ENCODE measurements at regions not wholly inside any gene's neighbourhood (a gene's known extent, or its start where the extent isn't known, plus 50 kb on each side); places are given as distances from the start of the nearest gene placed in this dataset.
"Not testable (repeated sequence)": the region's sequence is repeated elsewhere in the genome, so short reads cannot be mapped to it uniquely, and the experiment has no call there.

DNA sequence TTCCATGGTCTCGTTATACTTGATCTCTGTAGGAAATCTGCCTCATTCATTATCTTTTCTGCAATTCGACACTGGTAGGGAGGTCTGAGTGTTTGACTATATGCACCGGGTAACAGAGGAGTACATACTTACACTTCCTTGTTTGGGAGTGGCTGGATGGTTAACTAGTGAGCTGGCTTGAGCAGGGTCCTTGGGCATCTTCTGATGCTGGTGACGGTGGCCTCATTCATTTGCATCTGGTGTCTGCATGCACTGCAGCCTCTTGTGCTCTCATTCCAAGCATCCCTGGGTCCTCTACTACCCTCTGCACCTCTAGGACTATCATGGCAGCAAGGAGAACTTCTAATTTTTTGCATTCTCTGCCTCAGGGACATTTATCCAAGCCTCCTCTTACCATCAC, 100.0 kb upstream of the TCF4 start:
- DNase-seq: no peak

DNA sequence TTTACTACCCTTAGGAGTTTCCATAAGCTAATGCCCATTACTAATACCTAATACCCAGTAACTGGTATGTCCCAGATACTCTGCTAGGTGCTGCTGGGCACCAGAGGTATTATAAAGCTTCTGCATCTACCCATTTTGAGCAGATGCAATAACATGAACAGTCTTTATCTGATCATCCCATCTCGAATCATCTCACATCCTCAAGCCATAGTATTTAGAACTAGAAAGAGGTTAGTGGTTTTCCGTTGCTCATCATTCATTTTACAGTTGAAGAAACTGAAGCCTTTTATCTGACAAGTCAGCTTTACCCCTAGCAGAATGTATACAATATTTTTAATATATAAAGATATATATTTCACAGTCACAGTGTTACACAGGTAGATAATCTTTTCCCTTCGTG, 99.1 kb upstream of the TCF4 start:
- no peak for DNase-seq

DNA sequence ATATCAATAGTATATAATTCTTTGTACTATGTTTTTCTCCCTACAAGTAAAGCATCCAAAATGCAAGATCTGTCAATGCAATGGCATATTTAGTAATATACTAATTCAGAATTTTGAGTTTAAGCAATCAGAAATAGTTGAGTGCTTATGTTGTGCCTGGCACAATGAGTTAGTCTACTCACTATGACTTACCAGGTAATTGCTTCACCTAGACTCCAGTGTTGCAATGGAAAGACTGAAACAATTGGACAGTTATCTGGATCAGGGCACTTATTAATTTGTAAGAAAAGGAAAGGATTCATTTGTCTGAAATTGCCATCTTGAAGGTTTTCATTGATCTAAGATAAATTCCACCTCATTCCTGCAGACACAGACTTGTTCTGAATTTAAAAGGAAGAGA, 97.6 kb upstream of the TCF4 start:
- DNase-seq: no peak

DNA sequence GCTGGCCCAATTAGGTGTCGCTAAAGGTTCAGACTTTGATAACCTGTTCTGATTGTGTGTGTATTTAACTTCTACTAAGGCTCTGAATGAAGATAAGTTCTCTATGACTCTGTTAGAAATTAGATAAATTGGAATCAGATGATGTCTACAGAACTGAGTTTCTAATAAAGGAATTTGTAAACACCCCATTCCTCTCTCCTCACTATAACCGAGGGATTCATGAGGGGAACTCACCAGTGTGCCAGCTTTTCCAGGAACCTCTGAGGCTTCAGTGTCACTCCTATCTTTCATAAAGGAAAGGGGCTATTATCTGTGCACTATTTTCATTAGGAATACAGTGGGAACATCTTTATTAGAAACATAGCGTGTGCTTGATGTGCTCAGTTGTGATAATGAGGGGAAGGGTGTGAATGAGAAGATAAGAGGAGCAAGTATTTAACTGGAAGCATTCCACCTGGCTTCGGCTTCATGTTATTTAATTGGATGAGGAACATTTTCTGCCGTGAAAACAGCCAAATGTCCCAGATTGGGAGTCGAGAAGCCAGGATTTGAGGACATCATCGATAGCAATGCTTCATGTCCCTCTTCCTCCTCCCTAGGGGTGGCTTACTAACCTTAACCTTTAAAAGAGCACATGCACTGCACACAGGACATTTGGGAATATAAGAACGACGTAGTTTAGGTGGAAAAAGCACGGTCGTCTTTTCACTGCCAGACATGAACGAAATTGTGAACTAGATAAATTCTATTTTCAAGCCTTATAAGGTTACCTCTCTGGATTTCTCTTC, 84.8 kb upstream of the TCF4 start:
- no peak for DNase-seq

DNA sequence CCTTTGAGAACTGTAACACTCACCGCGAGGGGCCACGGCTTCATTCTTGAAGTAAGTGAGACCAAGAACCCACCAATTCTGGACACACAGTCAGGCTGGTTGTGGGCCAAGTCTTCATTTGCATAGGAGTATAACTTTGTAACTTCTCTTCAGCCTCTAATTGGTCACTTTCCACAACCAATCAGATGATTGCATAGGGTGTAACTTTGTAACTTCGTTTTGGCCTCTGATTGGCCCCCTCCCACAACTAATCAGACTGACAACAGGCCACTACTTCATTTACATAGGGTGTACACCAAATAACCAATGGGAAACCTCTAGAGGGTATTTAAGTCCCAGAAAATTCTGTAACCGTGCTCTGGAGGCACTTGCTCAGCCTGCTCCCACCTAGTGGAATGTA, 77.5 kb upstream of the TCF4 start:
- DNase-seq: no peak

DNA sequence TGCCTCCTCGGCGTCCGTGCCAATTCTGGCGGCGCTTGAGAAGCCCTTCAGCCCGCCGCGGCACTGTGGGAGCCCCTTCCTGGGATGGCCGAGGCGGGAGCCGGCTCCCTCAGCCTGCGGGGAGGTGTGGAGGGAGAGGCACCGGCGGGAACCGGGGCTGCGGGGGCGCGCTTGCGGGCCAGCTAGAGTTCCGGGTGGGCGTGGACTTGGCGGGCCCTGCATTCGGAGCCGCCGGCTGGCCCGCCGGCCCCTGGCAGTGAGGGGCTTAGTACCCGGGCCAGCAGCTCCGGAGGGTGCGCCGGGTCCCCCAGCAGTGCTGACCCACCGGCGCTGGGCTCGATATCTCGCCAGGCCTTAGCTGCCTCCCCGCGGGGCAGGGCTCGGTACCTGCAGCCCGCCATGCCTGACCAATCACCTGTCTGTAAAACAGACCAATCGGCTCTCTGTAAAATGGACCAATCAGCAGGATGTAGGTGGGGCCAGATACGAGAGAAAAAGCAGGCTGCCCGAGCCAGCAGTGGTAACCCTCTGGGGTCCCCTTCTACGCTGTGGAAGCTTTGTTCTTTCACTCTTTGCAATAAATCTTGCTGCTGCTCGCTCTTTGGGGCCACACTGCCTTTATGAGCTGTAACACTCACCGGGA, 76.9 kb upstream of the TCF4 start:
- DNase-seq: not testable (repeated sequence)

DNA sequence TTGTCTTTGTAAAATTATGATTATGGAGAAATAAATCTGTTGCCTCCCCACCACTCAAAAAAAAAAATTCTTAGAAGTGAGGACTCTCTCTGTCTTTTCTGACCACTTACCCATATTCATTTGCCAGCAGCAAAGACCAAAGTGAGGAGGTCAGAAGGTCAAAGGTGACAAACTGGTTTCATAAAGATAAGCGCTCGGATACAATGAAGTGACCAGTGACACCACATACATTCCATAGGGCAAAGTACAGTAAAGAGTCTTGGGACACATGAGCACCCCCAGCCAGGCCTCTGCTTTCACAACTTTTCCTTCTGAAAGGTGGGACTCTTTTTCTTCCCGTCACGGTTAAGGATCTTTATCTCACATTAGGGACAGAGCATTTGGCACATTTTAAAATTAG, 75.9 kb upstream of the TCF4 start:
- DNase-seq: no peak

DNA sequence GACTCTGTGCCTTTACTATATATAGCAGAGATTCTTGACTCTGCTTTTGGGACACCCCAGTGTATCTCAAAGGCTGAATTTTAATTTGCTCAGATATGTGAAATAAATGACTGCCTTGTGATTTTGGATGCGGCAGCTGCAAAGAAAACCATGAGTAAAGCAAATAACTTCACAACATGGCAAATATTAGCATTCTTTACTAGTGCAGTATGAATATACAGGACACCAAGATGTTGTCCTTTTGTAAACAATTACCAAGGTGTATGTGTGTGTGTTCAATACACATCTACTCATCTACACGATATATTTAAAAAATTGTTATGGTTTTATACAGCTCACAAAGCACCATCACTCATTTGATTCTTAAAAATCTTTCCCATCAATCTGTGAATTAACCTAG, 70.6 kb upstream of the TCF4 start:
- DNase-seq: no peak

DNA sequence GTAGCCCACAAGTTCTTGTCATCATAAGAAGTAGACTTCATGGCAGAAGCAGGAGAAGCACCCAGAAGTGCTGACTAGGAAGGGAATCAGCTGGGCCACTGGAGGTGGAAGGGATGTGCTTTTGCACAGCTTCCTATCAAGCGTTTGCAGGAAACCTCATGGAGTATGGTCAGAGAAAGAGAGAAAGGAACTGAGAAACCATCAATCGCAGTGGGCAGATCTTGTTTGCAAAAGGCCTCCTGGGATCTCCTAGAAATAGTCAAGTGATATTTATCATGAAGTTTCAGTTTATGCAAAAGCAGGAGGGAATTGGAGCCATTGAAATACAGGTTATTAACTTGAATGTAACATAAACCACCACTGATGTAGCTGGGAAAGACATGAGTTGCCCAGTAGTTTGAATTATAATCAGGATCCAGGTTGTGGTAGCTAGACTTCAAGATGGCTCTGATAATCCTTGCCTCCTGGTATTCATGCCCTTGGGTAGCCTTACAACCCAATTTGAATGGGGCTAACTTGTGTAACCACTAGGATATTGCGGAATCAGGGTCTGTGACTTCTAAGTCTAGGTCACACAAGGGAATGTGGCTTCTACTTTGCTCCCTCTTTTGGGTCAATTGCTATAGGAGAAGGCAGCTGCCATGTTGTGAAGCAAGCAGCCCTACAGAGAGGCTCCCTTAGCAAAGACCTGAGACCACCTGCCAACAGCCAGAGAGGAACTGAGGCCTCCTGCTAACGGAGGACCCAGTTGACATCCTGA, 69.8 kb upstream of the TCF4 start:
- DNase-seq: no peak

DNA sequence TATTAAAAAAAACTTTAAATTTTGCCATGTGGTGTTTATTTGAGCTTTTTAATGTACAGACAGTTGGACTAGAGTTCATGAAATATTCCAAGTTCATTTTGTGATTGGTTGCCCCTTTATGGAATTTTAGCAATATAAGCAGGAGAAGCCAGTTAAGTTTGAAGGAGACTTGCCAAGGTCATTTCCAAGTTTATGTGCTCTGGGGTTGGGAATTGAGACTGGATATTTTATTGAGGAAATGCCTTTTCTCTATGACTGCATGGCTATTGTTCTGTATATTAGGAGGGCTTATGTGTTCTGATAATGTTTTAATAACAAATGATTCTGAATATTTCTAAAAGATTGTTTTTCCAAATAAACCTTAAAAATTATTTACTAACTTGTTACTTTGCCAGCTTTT, 67.0 kb upstream of the TCF4 start:
- DNase-seq: no peak

DNA sequence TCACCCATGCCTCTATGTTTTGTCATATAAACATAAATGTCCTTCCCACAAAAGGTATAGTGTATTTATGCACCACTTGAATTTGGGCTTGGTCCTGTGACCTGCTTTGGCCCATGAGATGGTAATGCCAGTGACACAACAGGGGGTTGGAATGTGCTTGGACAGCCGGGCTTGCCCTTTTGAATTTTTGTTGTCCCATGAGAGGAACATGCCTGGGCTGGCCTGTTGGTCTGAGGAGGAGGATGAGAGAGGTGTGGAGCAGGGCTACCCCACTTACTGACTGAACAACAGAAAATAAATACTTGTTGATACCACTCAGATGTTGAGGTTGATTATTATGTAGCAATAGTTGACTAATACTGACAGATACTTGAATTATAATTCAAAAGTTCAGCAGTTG, 63.2 kb upstream of the TCF4 start:
- no peak for DNase-seq

DNA sequence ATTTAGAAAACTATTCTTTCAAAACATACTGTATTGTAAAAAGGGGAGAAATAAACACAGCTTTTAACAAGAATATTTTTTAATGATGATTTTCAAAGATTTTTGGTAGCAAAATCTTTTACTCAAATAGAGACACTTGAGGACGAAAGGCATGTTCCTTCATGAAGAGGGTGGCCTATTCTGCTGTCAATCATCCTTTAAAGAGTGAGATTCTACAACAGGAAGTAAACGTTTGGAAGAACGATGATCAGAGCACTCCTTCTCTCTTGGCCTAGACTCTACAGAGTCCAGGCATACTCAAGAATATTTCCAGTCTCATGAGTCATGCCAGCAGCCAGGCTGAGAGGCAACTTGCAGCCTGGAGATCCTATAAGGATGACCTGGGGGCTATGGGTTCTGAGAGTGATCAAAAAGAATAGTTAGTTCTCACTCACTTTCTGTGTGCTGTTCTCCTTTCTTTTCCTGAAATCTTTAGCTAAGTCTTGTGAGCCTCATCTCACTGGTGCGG, 62.4 kb upstream of the TCF4 start:
- no peak for DNase-seq

DNA sequence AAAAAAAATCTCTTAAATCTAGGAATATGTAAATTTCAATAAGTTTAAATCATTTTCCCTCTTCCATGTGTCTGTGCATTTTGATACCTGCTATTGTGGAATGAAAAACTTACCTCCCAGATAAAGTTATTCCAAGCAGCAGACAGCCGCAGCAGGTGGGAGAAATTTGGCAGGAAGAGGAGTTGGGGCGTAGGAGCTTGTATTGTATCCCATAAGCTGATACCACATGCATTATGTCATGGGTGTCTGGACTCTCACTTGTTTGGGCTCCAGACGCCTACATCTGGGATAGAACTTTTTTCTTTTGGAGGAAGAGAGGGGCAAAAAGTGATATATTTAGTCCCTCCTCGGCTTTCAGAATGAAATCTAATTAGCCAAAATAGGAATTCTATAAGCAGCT, 59.3 kb upstream of the TCF4 start:
- no peak for DNase-seq

DNA sequence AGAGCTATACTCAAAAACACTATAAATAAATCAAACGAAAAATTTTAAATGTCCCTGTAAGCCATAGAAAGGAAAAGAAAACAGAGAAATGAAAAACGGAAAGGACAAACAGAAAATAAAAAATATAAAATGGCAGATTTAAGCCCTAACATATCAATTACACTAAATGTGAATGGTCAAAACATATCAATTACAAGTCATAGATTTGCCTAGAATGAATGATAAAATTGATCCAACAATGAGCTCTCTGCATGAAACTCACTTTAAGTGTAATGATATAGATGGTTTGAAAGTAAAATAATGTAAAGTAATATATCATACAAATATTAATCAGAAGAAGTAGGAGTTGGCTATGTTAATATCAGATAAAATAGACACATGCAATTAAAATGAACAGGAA, 54.2 kb upstream of the TCF4 start:
- no peak for DNase-seq

DNA sequence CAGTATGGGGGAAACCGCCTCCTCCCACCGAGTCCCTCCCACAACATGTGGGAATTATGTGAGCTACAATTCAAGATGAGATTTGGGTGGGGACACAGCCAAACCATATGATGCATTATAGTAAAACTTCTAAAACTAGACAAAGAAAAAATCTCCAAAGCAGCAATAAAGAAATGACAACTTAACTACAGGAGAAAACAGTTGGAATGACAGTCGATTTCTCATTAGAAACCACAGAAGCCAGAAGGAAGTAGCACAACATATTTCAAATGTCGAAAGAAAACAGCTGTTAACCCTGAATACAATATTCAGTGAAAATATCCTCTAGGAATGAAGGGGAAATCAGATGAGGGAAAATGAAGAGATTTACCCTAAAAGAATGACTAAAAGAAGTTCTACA, 53.5 kb upstream of the TCF4 start:
- DNase-seq: no peak
